Keratinocyte (primary cell): ENCODE measurements at regions not wholly inside any gene's neighbourhood (a gene's known extent, or its start where the extent isn't known, plus 50 kb on each side); places are given as distances from the start of the nearest gene placed in this dataset.

Source experiments
- DNase-seq: peaks from one replicate; pipeline ENCODE4 v3.0.0-alpha.2; 2011; ENCODE audit warnings: low read depth, missing footprints, low spot score
- FAIRE-seq: peaks from 2 replicates; lab custom pipeline; 2011; peaks lifted over from hg19 to GRCh38; lab: Jason Lieb, UNC
- H2AFZ ChIP-seq: 2 replicates; pipeline ENCODE4 v1.6.0; 2012; ENCODE audit warnings: low read length, control low read depth, inconsistent platforms; ENCODE audit not compliant: control insufficient read depth
- H3K27ac ChIP-seq: 2 replicates; pipeline ENCODE4 v1.5.1; 2011; ENCODE audit warnings: low read length; ENCODE audit not compliant: control insufficient read depth, insufficient read depth
- H3K27me3 ChIP-seq: 3 replicates; pipeline ENCODE4 v1.6.0; 2011; ENCODE audit warnings: low read length; ENCODE audit not compliant: control insufficient read depth, insufficient read depth; ENCODE audit errors: extremely low read depth
- H3K36me3 ChIP-seq, 2 experiments: 2 replicates in 1 of 2; 3 replicates in 1 of 2; pipeline ENCODE4 v1.5.1; 2011; ENCODE audit warnings: low read length in 2 of 2, mild to moderate bottlenecking in 1 of 2; ENCODE audit not compliant: control insufficient read depth in 2 of 2, insufficient read depth in 2 of 2; ENCODE audit errors: extremely low read depth in 1 of 2
- H3K4me1 ChIP-seq: 3 replicates; pipeline ENCODE4 v1.5.1; 2011; ENCODE audit warnings: low read length; ENCODE audit not compliant: control insufficient read depth, insufficient read depth; ENCODE audit errors: extremely low read depth
- H3K4me2 ChIP-seq: 3 replicates; pipeline ENCODE4 v1.6.0; 2011; ENCODE audit warnings: low read depth, low read length; ENCODE audit not compliant: control insufficient read depth, insufficient read depth; ENCODE audit errors: extremely low read depth
- H3K4me3 ChIP-seq, 3 experiments: fragments of 200-600 bp in 1 of 3; sonication (generic) in 1 of 3; 2 replicates in 2 of 3; 3 replicates in 1 of 3; pipeline ENCODE4 v1.5.1; 2011 to 2016; ENCODE audit warnings: low read length in 3 of 3, mild to moderate bottlenecking in 3 of 3, control low read depth in 2 of 3, inconsistent platforms in 1 of 3, low read depth in 1 of 3, mixed read lengths in 1 of 3, mixed run types in 1 of 3, moderate library complexity in 1 of 3; ENCODE audit not compliant: control insufficient read depth in 2 of 3, insufficient read depth in 2 of 3; ENCODE audit errors: extremely low read depth in 1 of 3
- H3K79me2 ChIP-seq: 2 replicates; pipeline ENCODE4 v1.6.0; 2012; ENCODE audit warnings: low read length; ENCODE audit not compliant: control insufficient read depth, insufficient read depth
- H3K9ac ChIP-seq: 3 replicates; pipeline ENCODE4 v1.6.0; 2011; ENCODE audit warnings: low read length; ENCODE audit not compliant: control insufficient read depth, insufficient read depth; ENCODE audit errors: extremely low read depth
- H3K9me1 ChIP-seq: 3 replicates; pipeline ENCODE4 v1.6.0; 2011; ENCODE audit warnings: low read length; ENCODE audit not compliant: control insufficient read depth, insufficient read depth; ENCODE audit errors: extremely low read depth
- H3K9me3 ChIP-seq: 2 replicates; pipeline ENCODE4 v1.5.1; 2012; ENCODE audit warnings: low read depth, low read length; ENCODE audit not compliant: control insufficient read depth
- H4K20me1 ChIP-seq: 3 replicates; pipeline ENCODE4 v1.6.0; 2011; ENCODE audit warnings: low read length; ENCODE audit not compliant: control insufficient read depth, insufficient read depth; ENCODE audit errors: extremely low read depth
- EZH2 ChIP-seq: IDR thresholded peaks from one replicate; pipeline ENCODE4 v1.6.1; 2012; ENCODE audit warnings: inconsistent platforms, mild to moderate bottlenecking, low read length, moderate library complexity
- dilution Hi-C: fragments of 300-500 bp; cut with MboI; formaldehyde crosslinking; loops from one replicate; pipeline ENCODE4 v1.7.0; 2020; ENCODE audit warnings: low sequenced_read_pairs; ENCODE audit not compliant: extremely low pct_ligation_motif_present
- TF ChIP-seq, protein P1 (sequence below), 3 experiments: IDR thresholded peaks in 1 of 3; conservative IDR thresholded peaks in 1 of 3; optimal IDR thresholded peaks in 1 of 3; 2 replicates in 2 of 3; 3 replicates in 1 of 3; pipeline versions ENCODE3 to v1.5.1; 2011; ENCODE audit warnings: low read length in 3 of 3, mild to moderate bottlenecking in 3 of 3, moderate library complexity in 2 of 3, control low read depth in 1 of 3, inconsistent platforms in 1 of 3; ENCODE audit not compliant: insufficient read depth in 2 of 3; ENCODE audit errors: extremely low read depth in 1 of 3

GRCh38 chr4:136088211-136088867 is 1444.0 kb downstream of the PCDH18 start:
- Histone ChIP-seq H3K36me3 (no peaks in the 10 kb centered on the region), H3K4me2 (no peak overlapping the region), H3K4me1 (no peaks in the 10 kb centered on the region), H3K79me2 (no peaks in the 10 kb centered on the region), H3K27ac (no peak overlapping the region), H3K4me3 (no peak overlapping the region), H3K9me3 (no peaks in the 10 kb centered on the region), H3K9me1 (no peaks in the 10 kb centered on the region), H2AFZ (no peak overlapping the region), H3K27me3 (no peaks in the 10 kb centered on the region), H3K9ac (no peak overlapping the region), H4K20me1 (no peaks in the 10 kb centered on the region)
- dilution Hi-C loops: no loop called here
- DNase-seq (no peak), FAIRE-seq (no peak)
- no peak for TF ChIP-seq EZH2
- TF ChIP-seq, protein P1, sequence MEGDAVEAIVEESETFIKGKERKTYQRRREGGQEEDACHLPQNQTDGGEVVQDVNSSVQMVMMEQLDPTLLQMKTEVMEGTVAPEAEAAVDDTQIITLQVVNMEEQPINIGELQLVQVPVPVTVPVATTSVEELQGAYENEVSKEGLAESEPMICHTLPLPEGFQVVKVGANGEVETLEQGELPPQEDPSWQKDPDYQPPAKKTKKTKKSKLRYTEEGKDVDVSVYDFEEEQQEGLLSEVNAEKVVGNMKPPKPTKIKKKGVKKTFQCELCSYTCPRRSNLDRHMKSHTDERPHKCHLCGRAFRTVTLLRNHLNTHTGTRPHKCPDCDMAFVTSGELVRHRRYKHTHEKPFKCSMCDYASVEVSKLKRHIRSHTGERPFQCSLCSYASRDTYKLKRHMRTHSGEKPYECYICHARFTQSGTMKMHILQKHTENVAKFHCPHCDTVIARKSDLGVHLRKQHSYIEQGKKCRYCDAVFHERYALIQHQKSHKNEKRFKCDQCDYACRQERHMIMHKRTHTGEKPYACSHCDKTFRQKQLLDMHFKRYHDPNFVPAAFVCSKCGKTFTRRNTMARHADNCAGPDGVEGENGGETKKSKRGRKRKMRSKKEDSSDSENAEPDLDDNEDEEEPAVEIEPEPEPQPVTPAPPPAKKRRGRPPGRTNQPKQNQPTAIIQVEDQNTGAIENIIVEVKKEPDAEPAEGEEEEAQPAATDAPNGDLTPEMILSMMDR (optimal IDR thresholded peaks at IDR 0.05 in 1 of 3, IDR thresholded peaks at IDR 0.05 in 1 of 3, conservative IDR thresholded peaks at IDR 0.05 in 1 of 3; ENCODE audit: extremely low read depth in 1 of 3, insufficient read depth in 2 of 3, low read length in 3 of 3): no peak

- Histone ChIP-seq H3K79me2 (no peaks in the 10 kb centered on the region), H3K4me2 (no peak overlapping the region), H3K9me3 (no peaks in the 10 kb centered on the region), H4K20me1 (no peaks in the 10 kb centered on the region), H3K4me1 (no peaks in the 10 kb centered on the region), H3K9ac (no peak overlapping the region), H3K27ac (no peak overlapping the region), H2AFZ (no peak overlapping the region), H3K9me1 (no peaks in the 10 kb centered on the region), H3K36me3 (no peaks in the 10 kb centered on the region), H3K27me3 (no peaks in the 10 kb centered on the region), H3K4me3 (no peak overlapping the region)
- TF ChIP-seq, protein P1 (optimal IDR thresholded peaks at IDR 0.05 in 1 of 3, IDR thresholded peaks at IDR 0.05 in 1 of 3, conservative IDR thresholded peaks at IDR 0.05 in 1 of 3; ENCODE audit: extremely low read depth in 1 of 3, insufficient read depth in 2 of 3, low read length in 3 of 3): no peak
- no peak for TF ChIP-seq EZH2
- no peak for DNase-seq
- dilution Hi-C loops: no loop called here
- FAIRE-seq: no peak
Measured at GRCh38 chr4:136078976-136079375, 1453.3 kb downstream of the PCDH18 start.
